K562 (cell line): ENCODE measurements at regions not wholly inside any gene's neighbourhood (a gene's known extent, or its start where the extent isn't known, plus 50 kb on each side); places are given as distances from the start of the nearest gene placed in this dataset.

Experiments used
- ATAC-seq: fragments of 200-7000 bp; cut with Tn5 transposase; 3 replicates; pipeline ENCODE4 v1.9.1; 2020; ENCODE audit warnings: moderate library complexity
- BruUV-seq: library from RNA; stranded (reverse); fragments of 400-500 nt; replicated peaks from 2 replicates; lab custom pipeline; 2021; lab: Mats Ljungman, UMichigan
- CTCF ChIA-PET: fragments of 300-600 bp; formaldehyde crosslinking; extraction: SDS; loops from one replicate; lab custom pipeline; 2021; ENCODE audit warnings: low intra/inter-chr PET ratio; lab: Yijun Ruan, JAX
- POLR2A ChIA-PET: fragments of 300-600, 350-650 bp; sonication (Branson Sonifier 250); formaldehyde crosslinking; extraction: SDS; loops from one replicate; lab custom pipeline; 2021; ENCODE audit warnings: antibody characterized with exemption, inconsistent platforms; lab: Yijun Ruan, JAX
- DNase-seq, 4 experiments: peaks; one replicate each; pipeline versions ENCODE4 v3.0.0 to v3.0.0-alpha.2; 2011 to 2018; ENCODE audit warnings: low spot score in 3 of 4, mixed read lengths in 3 of 4; ENCODE audit errors: extremely low read depth in 1 of 4
- FAIRE-seq: peaks from 2 replicates; lab custom pipeline; 2011; peaks lifted over from hg19 to GRCh38; lab: Jason Lieb, UNC
- H2AFZ ChIP-seq: 2 replicates; pipeline ENCODE4 v1.6.0; 2011; ENCODE audit warnings: low read depth, low read length, control low read depth, inconsistent platforms
- H3K27ac ChIP-seq: fragments of 200-600 bp; 3 replicates; pipeline ENCODE4 v1.8.0; 2011; ENCODE audit warnings: low read depth, mild to moderate bottlenecking, control low read depth, inconsistent platforms, low read length, moderate library complexity, mixed read lengths; ENCODE audit errors: extremely low read depth
- H3K27me3 ChIP-seq, 2 experiments: fragments of 300-600 bp in 1 of 2; 2 replicates in 1 of 2; 3 replicates in 1 of 2; pipeline versions ENCODE4 v1.6.0 to v1.8.0; 2011; ENCODE audit warnings: inconsistent platforms in 2 of 2, low read length in 2 of 2, mild to moderate bottlenecking in 1 of 2, mixed read lengths in 1 of 2, moderate library complexity in 1 of 2; ENCODE audit not compliant: control insufficient read depth in 2 of 2, insufficient read depth in 2 of 2
- H3K36me3 ChIP-seq: fragments of 300-600 bp; 3 replicates; pipeline ENCODE4 v1.8.0; 2011; ENCODE audit warnings: mild to moderate bottlenecking, low read length, inconsistent platforms; ENCODE audit not compliant: control insufficient read depth, insufficient read depth
- H3K4me1 ChIP-seq, 2 experiments: fragments of 200-600 bp in 1 of 2; replicated peaks in 1 of 2; 2 replicates in 1 of 2; 3 replicates in 1 of 2; pipeline versions ENCODE4 v1.5.1 to v1.8.0; 2011; ENCODE audit warnings: inconsistent platforms in 2 of 2, low read length in 2 of 2, mild to moderate bottlenecking in 1 of 2, mixed read lengths in 1 of 2, moderate library complexity in 1 of 2; ENCODE audit not compliant: control insufficient read depth in 2 of 2, insufficient read depth in 2 of 2
- H3K4me2 ChIP-seq: 2 replicates; pipeline ENCODE4 v1.6.1; 2011; ENCODE audit warnings: low read length, control low read depth, inconsistent platforms, mixed read lengths; ENCODE audit not compliant: insufficient read depth
- H3K4me3 ChIP-seq: fragments of 200-600 bp; sonication (generic), shearing (Covaris generic); 2 replicates; pipeline ENCODE4 v1.5.1; 2016; ENCODE audit warnings: control low read depth, inconsistent platforms
- H3K79me2 ChIP-seq: fragments of 200-600 bp; 3 replicates; pipeline ENCODE4 v1.8.0; 2011; ENCODE audit warnings: low read length, inconsistent platforms; ENCODE audit not compliant: control insufficient read depth, insufficient read depth
- H3K9ac ChIP-seq, 2 experiments: 2 replicates each; pipeline versions ENCODE4 v1.6.0 to v1.6.1; 2011; ENCODE audit warnings: low read depth in 2 of 2, low read length in 2 of 2, control low read depth in 1 of 2, inconsistent platforms in 1 of 2, mild to moderate bottlenecking in 1 of 2, mixed read lengths in 1 of 2; ENCODE audit not compliant: insufficient read depth in 1 of 2
- H3K9me1 ChIP-seq: one replicate; pipeline ENCODE4 v1.6.0; 2011; ENCODE audit warnings: inconsistent platforms, mild to moderate bottlenecking, low read length, moderate library complexity; ENCODE audit not compliant: control insufficient read depth, insufficient read depth
- H3K9me3 ChIP-seq: replicated peaks from 2 replicates; pipeline ENCODE4 v1.5.1; 2011; ENCODE audit warnings: low read depth, low read length, inconsistent platforms; ENCODE audit not compliant: control insufficient read depth, insufficient read depth
- H4K20me1 ChIP-seq: replicated peaks from 2 replicates; pipeline ENCODE4 v1.6.1; 2011; ENCODE audit warnings: low read length, inconsistent platforms, mixed read lengths; ENCODE audit not compliant: control insufficient read depth, insufficient read depth
- ARNT ChIP-seq, 2 experiments: fragments of 450-650 bp; IDR thresholded peaks; 2 replicates each; pipeline ENCODE4 v1.6.1; 2016; ENCODE audit warnings: mild to moderate bottlenecking in 1 of 2
- MCM2 ChIP-seq: fragments of 450-650 bp; IDR thresholded peaks from 2 replicates; pipeline ENCODE4 v1.6.1; 2017; ENCODE audit warnings: low read depth, mild to moderate bottlenecking
- NR2C2 ChIP-seq, 2 experiments: fragments of 200-800 bp in 1 of 2; sonication (Bioruptor generic) in 1 of 2; sonication (generic) in 1 of 2; formaldehyde crosslinking in 1 of 2; IDR thresholded peaks; 2 replicates each; pipeline versions ENCODE4 v1.6.1 to v1.8.0; 2016 to 2022; ENCODE audit warnings: mild to moderate bottlenecking in 1 of 2, missing compliant biosample characterization in 1 of 2, missing genetic modification characterization in 1 of 2, missing genetic modification reagents in 1 of 2
- SFPQ ChIP-seq: fragments of 200-400 bp; formaldehyde crosslinking; IDR thresholded peaks from 2 replicates; pipeline ENCODE4 v1.6.1; 2017; ENCODE audit warnings: mild to moderate bottlenecking, low read depth, low read length, moderate library complexity
- SMAD1 ChIP-seq: fragments of 150-350 bp; IDR thresholded peaks from 2 replicates; pipeline ENCODE4 v1.6.1; 2014; ENCODE audit warnings: low read length, low read depth; ENCODE audit not compliant: partially characterized antibody
- THAP12 ChIP-seq: fragments of 250-450 bp; sonication (Bioruptor Pico); IDR thresholded peaks from 2 replicates; pipeline ENCODE4 v1.9.0; 2021; ENCODE audit warnings: mild to moderate bottlenecking, inconsistent platforms
- ZNF121 ChIP-seq: sonication (generic); formaldehyde crosslinking; conservative IDR thresholded peaks from 2 replicates; pipeline ENCODE4 v1.8.0; 2022; ENCODE audit warnings: missing genetic modification reagents
- ZNF239 ChIP-seq: fragments of 250-450 bp; sonication (Bioruptor Pico); IDR thresholded peaks from 2 replicates; pipeline ENCODE4 v1.4.0; 2020; ENCODE audit warnings: mild to moderate bottlenecking
- ZNF696 ChIP-seq: fragments of 250-450 bp; sonication (Bioruptor Pico); conservative IDR thresholded peaks from 2 replicates; pipeline ENCODE4 v1.4.0; 2020; ENCODE audit warnings: mild to moderate bottlenecking, moderate library complexity
- ZNF699 ChIP-seq: fragments of 250-450 bp; sonication (Bioruptor Pico); IDR thresholded peaks from 2 replicates; pipeline ENCODE4 v1.8.0; 2021; ENCODE audit warnings: mild to moderate bottlenecking, moderate library complexity; ENCODE audit not compliant: insufficient replicate concordance
- WGBS: fragments of 100-300 bp; shearing (Covaris generic); methylation state at CpG from one replicate; pipeline ENCODE4 v1.1.6; 2016; ENCODE audit warnings: low coverage, mixed read lengths; ENCODE audit not compliant: insufficient coverage; ENCODE audit errors: missing lambda C conversion rate; 5-methylcytosine and 5-hydroxymethylcytosine counted together
- in situ Hi-C: fragments of 300-500 bp; cut with MboI; formaldehyde crosslinking; loops from 4 replicates; pipeline ENCODE4 v1.15.0; 2018; ENCODE audit warnings: inconsistent platforms, mixed read lengths
- intact Hi-C: fragments of 100-400 bp; cut with micrococcal nuclease; formaldehyde crosslinking; loops from 2 replicates; pipeline ENCODE4 v1.14.2; 2022
- TF ChIP-seq, protein P1 (sequence below): sonication (generic); formaldehyde crosslinking; IDR thresholded peaks from 2 replicates; pipeline ENCODE4 v1.8.1; 2023; ENCODE audit warnings: mild to moderate bottlenecking, missing genetic modification reagents

- TF ChIP-seq ARNT (IDR thresholded peaks at IDR 0.05) (no peak), ZNF239 (CRISPR knock-in tag) (no peak), SMAD1 (no peak), NR2C2 (CRISPR knock-in tag; IDR thresholded peaks at IDR 0.05) (no peak), NR2C2 (tag; IDR thresholded peaks at IDR 0.05) (no peak), THAP12 (CRISPR knock-in tag) (no peak), ZNF699 (CRISPR knock-in tag) (no peak)
These were observed 360.6 kb upstream of the USP24 start (continued) for GRCh38 chr1:55575571-55576279.

- no peaks in the 10 kb centered on the region for H3K79me2 ChIP-seq
- H3K4me1 ChIP-seq: no peaks in the 10 kb centered on the region
- H3K27me3 ChIP-seq: no peaks in the 10 kb centered on the region
- H3K9me1 ChIP-seq: no peaks in the 10 kb centered on the region
- ChIA-PET CTCF (no interaction called here), POLR2A (no interaction called here)
- in situ Hi-C loops (no loop called here), intact Hi-C loops (no loop called here)
- no peak overlapping the region for H3K9ac ChIP-seq
- FAIRE-seq: no peak
- no peaks in the 10 kb centered on the region for H3K9me3 ChIP-seq
- H3K4me3 ChIP-seq: no peak overlapping the region
- no peak overlapping the region for H2AFZ ChIP-seq
- ATAC-seq: no peak
- H3K4me2 ChIP-seq: no peak overlapping the region
- H3K36me3 ChIP-seq: no peaks in the 10 kb centered on the region
- H4K20me1 ChIP-seq: no peaks in the 10 kb centered on the region
- TF ChIP-seq, protein P1, sequence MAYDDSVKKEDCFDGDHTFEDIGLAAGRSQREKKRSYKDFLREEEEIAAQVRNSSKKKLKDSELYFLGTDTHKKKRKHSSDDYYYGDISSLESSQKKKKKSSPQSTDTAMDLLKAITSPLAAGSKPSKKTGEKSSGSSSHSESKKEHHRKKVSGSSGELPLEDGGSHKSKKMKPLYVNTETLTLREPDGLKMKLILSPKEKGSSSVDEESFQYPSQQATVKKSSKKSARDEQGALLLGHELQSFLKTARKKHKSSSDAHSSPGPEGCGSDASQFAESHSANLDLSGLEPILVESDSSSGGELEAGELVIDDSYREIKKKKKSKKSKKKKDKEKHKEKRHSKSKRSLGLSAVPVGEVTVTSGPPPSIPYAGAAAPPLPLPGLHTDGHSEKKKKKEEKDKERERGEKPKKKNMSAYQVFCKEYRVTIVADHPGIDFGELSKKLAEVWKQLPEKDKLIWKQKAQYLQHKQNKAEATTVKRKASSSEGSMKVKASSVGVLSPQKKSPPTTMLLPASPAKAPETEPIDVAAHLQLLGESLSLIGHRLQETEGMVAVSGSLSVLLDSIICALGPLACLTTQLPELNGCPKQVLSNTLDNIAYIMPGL: no peak
- no peak for TF ChIP-seq MCM2
- TF ChIP-seq SFPQ: no peak
- no peak for TF ChIP-seq ZNF121
- no peak for TF ChIP-seq ZNF696
- no peak for DNase-seq
- BruUV-seq: no TSS peak
- H3K27ac ChIP-seq: no peak overlapping the region
- 0% methylated on average over 5 of the region's 5 CpGs for WGBS
These were observed 359.6 kb upstream of the USP24 start for GRCh38 chr1:55574691-55575225.
